Ishikawa (cell line): ENCODE measurements at regions not wholly inside any gene's neighbourhood (a gene's known extent, or its start where the extent isn't known, plus 50 kb on each side); places are given as distances from the start of the nearest gene placed in this dataset.

Experiments
- CEBPB ChIP-seq: IDR thresholded peaks from 2 replicates; pipeline ENCODE4 v1.6.1; 2012
- CREB1 ChIP-seq: IDR thresholded peaks from 2 replicates; pipeline ENCODE4 v1.6.1; 2012; ENCODE audit warnings: low read depth
- EGR1 ChIP-seq: IDR thresholded peaks from 2 replicates; pipeline ENCODE4 v1.6.1; 2012
- EP300 ChIP-seq: IDR thresholded peaks from 2 replicates; pipeline ENCODE4 v1.6.1; 2012; ENCODE audit warnings: borderline replicate concordance
- FOXM1 ChIP-seq: IDR thresholded peaks from 2 replicates; pipeline ENCODE4 v1.6.1; 2012; ENCODE audit warnings: low read depth, borderline replicate concordance
- MAX ChIP-seq: IDR thresholded peaks from 2 replicates; pipeline ENCODE4 v1.6.1; 2012
- NFIC ChIP-seq: IDR thresholded peaks from 2 replicates; pipeline ENCODE4 v1.6.1; 2012
- RAD21 ChIP-seq: IDR thresholded peaks from 2 replicates; pipeline ENCODE4 v1.6.1; 2012; ENCODE audit warnings: low read depth
- REST ChIP-seq: IDR thresholded peaks from 2 replicates; pipeline ENCODE4 v1.6.1; 2012; ENCODE audit warnings: low read depth, mild to moderate bottlenecking
- TAF1 ChIP-seq: IDR thresholded peaks from 2 replicates; pipeline ENCODE4 v1.6.1; 2012; ENCODE audit warnings: low read depth, mild to moderate bottlenecking
- TCF12 ChIP-seq: IDR thresholded peaks from 2 replicates; pipeline ENCODE4 v1.6.1; 2012; ENCODE audit warnings: low read depth
- TEAD4 ChIP-seq: IDR thresholded peaks from 2 replicates; pipeline ENCODE4 v1.6.1; 2012
- USF1 ChIP-seq: IDR thresholded peaks from 2 replicates; pipeline ENCODE4 v1.6.1; 2012
- YY1 ChIP-seq: IDR thresholded peaks from 2 replicates; pipeline ENCODE4 v1.6.1; 2012; ENCODE audit warnings: low read depth
- ZBTB7A ChIP-seq: IDR thresholded peaks from 2 replicates; pipeline ENCODE4 v1.6.1; 2012; ENCODE audit warnings: low read depth

GRCh38 chr15:37819191-37819590, 115.2 kb upstream of the TMCO5A start:
- TF ChIP-seq TEAD4 (no peak), RAD21 (no peak), TCF12 (no peak)

GRCh38 chr15:37820380-37821128, 113.9 kb upstream of the TMCO5A start:
- TF ChIP-seq TEAD4: no peak
- no peak for TF ChIP-seq FOXM1
- no peak for TF ChIP-seq YY1
- TF ChIP-seq MAX: no peak
- TF ChIP-seq NFIC: no peak
- TF ChIP-seq CEBPB: no peak
- TF ChIP-seq EGR1: no peak
- TF ChIP-seq TAF1: no peak
- TF ChIP-seq TCF12: no peak
- no peak for TF ChIP-seq USF1
- TF ChIP-seq EP300: no peak
- no peak for TF ChIP-seq ZBTB7A
- no peak for TF ChIP-seq REST
- TF ChIP-seq CREB1: no peak
- TF ChIP-seq RAD21: no peak

GRCh38 chr15:37823601-37824275, 110.7 kb upstream of the TMCO5A start:
- TF ChIP-seq TEAD4 (no peak), ZBTB7A (no peak), TCF12 (no peak), CEBPB (no peak), NFIC (no peak), TAF1 (no peak), EGR1 (no peak), EP300 (no peak), MAX (no peak), RAD21 (no peak), FOXM1 (no peak)

- TF ChIP-seq EP300: no peak
- no peak for TF ChIP-seq NFIC
- TF ChIP-seq YY1: no peak
- TF ChIP-seq CEBPB: no peak
- TF ChIP-seq REST: no peak
- TF ChIP-seq EGR1: no peak
- no peak for TF ChIP-seq ZBTB7A
- TF ChIP-seq TAF1: no peak
- TF ChIP-seq USF1: no peak
- no peak for TF ChIP-seq FOXM1
- TF ChIP-seq TCF12: no peak
- no peak for TF ChIP-seq TEAD4
- no peak for TF ChIP-seq RAD21
- no peak for TF ChIP-seq CREB1
- no peak for TF ChIP-seq MAX
These were observed 109.6 kb upstream of the TMCO5A start for GRCh38 chr15:37824717-37825382.

GRCh38 chr15:37837276-37837675, 97.2 kb upstream of the TMCO5A start:
- TF ChIP-seq CEBPB: no peak
- TF ChIP-seq TEAD4: no peak
- TF ChIP-seq CREB1: no peak
- TF ChIP-seq MAX: no peak
- TF ChIP-seq FOXM1: no peak
- TF ChIP-seq RAD21: no peak
- no peak for TF ChIP-seq REST
- no peak for TF ChIP-seq ZBTB7A
- TF ChIP-seq TCF12: no peak
- TF ChIP-seq NFIC: no peak
- no peak for TF ChIP-seq YY1
- TF ChIP-seq TAF1: no peak
- no peak for TF ChIP-seq EP300
- no peak for TF ChIP-seq USF1
